Breast epithelium (tissue), 4 donors: ENCODE measurements at regions not wholly inside any gene's neighbourhood (a gene's known extent, or its start where the extent isn't known, plus 50 kb on each side); places are given as distances from the start of the nearest gene placed in this dataset.

Experiments used
- DNase-seq, 2 donors: peaks; one replicate each; pipeline ENCODE4 v3.0.0-alpha.2; 2019; ENCODE audit warnings: low spot score in 2 of 2
- H3K27ac ChIP-seq, 2 donors: fragments of 200-600 bp; sonication (generic) in 1 of 2; one replicate each; pipeline ENCODE4 v1.5.1; 2016 to 2019; ENCODE audit warnings: mild to moderate bottlenecking in 1 of 2
- H3K27me3 ChIP-seq, 2 donors: fragments of 200-600 bp; sonication (generic) in 1 of 2; one replicate each; pipeline versions ENCODE4 v1.5.1 to v1.6.0; 2017 to 2019; ENCODE audit warnings: control low read depth in 1 of 2, mild to moderate bottlenecking in 1 of 2
- H3K36me3 ChIP-seq: fragments of 200-600 bp; one replicate; pipeline ENCODE4 v1.5.1; 2019
- H3K4me1 ChIP-seq, 2 donors: fragments of 200-600 bp; sonication (generic); one replicate each; pipeline ENCODE4 v1.5.1; 2016 to 2019; ENCODE audit warnings: control low read depth in 1 of 2
- H3K4me3 ChIP-seq, 3 donors: fragments of 200-600 bp; sonication (generic); 1 replicate in 2 of 3; 2 replicates in 1 of 3; pipeline ENCODE4 v1.5.1; 2016 to 2019; ENCODE audit warnings: mild to moderate bottlenecking in 3 of 3, moderate library complexity in 2 of 3
- H3K9me3 ChIP-seq, 2 donors: fragments of 200-600 bp; sonication (generic) in 1 of 2; one replicate each; pipeline ENCODE4 v1.5.1; 2016 to 2019; ENCODE audit warnings: control low read depth in 1 of 2
- CTCF ChIP-seq, 3 donors: fragments of 450-650 bp; IDR thresholded peaks; one replicate each; pipeline ENCODE4 v1.5.1; 2016 to 2017; ENCODE audit warnings: antibody characterized with exemption in 3 of 3, mild to moderate bottlenecking in 3 of 3, moderate library complexity in 3 of 3
- POLR2A ChIP-seq: fragments of 450-650 bp; IDR thresholded peaks from one replicate; pipeline ENCODE4 v1.6.1; 2016; ENCODE audit warnings: antibody characterized with exemption, mild to moderate bottlenecking, moderate library complexity
- POLR2AphosphoS5 ChIP-seq, 3 donors: sonication (generic); formaldehyde crosslinking; IDR thresholded peaks; one replicate each; pipeline ENCODE4 v1.6.1; 2017; ENCODE audit warnings: antibody characterized with exemption in 3 of 3
- intact Hi-C: fragments of 100-400 bp; cut with DNase I; formaldehyde crosslinking; loops from one replicate; pipeline ENCODE4 v1.15.1; 2023; ENCODE audit warnings: low total_unique reads

- no peaks in the 10 kb centered on the region for H3K9me3 ChIP-seq
- no peak for DNase-seq
- no peak overlapping the region for H3K27ac ChIP-seq
- H3K27me3 ChIP-seq = no peaks in the 10 kb centered on the region
- intact Hi-C loops = no loop called here
- no peaks in the 10 kb centered on the region for H3K4me1 ChIP-seq
- no peaks in the 10 kb centered on the region for H3K36me3 ChIP-seq
- TF ChIP-seq POLR2AphosphoS5 (IDR thresholded peaks at IDR 0.05) (no peak), CTCF (IDR thresholded peaks at IDR 0.05) (no peak)
- no peak overlapping the region for H3K4me3 ChIP-seq
Measured at GRCh38 chr4:162322054-162322453, 158.3 kb upstream of the FSTL5 start.

- Histone ChIP-seq H3K36me3 (no peaks in the 10 kb centered on the region), H3K9me3 (peaks cover 0 to 4% of the 10 kb centered on the region in 2 donors), H3K4me1 (no peaks in the 10 kb centered on the region), H3K27me3 (no peaks in the 10 kb centered on the region), H3K27ac (no peak overlapping the region), H3K4me3 (no peak overlapping the region)
- intact Hi-C loops = no loop called here
- TF ChIP-seq POLR2A (no peak), POLR2AphosphoS5 (IDR thresholded peaks at IDR 0.05) (no peak), CTCF (IDR thresholded peaks at IDR 0.05) (no peak)
- DNase-seq = no peak
Measured at GRCh38 chr4:162285753-162286152, 122.0 kb upstream of the FSTL5 start.

- H3K36me3 ChIP-seq = no peaks in the 10 kb centered on the region
- intact Hi-C loops = no loop called here
- DNase-seq = no peak
- no peak for TF ChIP-seq POLR2A
- no peak for TF ChIP-seq POLR2AphosphoS5 (IDR thresholded peaks at IDR 0.05)
- no peak for TF ChIP-seq CTCF (IDR thresholded peaks at IDR 0.05)
- no peak overlapping the region for H3K4me3 ChIP-seq
- H3K4me1 ChIP-seq = no peaks in the 10 kb centered on the region
- H3K27me3 ChIP-seq = no peaks in the 10 kb centered on the region
- H3K27ac ChIP-seq = no peak overlapping the region
- peaks cover 0 to 2% of the 10 kb centered on the region in 2 donors for H3K9me3 ChIP-seq
Measured at GRCh38 chr4:162282684-162283083, 118.9 kb upstream of the FSTL5 start.

- intact Hi-C loops = no loop called here
- Histone ChIP-seq H3K27me3 (no peaks in the 10 kb centered on the region), H3K27ac (peak overlapping the region in 1 of 2 donors; percentile 48), H3K4me3 (no peak overlapping the region), H3K9me3 (no peaks in the 10 kb centered on the region), H3K4me1 (no peaks in the 10 kb centered on the region), H3K36me3 (no peaks in the 10 kb centered on the region)
- TF ChIP-seq POLR2A = no peak
- no peak for TF ChIP-seq POLR2AphosphoS5 (IDR thresholded peaks at IDR 0.05)
- no peak for TF ChIP-seq CTCF (IDR thresholded peaks at IDR 0.05)
- peak in 1 of 2 donors; percentile 43 for DNase-seq
Measured at GRCh38 chr4:162274354-162274753, 110.6 kb upstream of the FSTL5 start.

- no peaks in the 10 kb centered on the region for H3K9me3 ChIP-seq
- no peak overlapping the region for H3K27ac ChIP-seq
- DNase-seq = no peak
- no peaks in the 10 kb centered on the region for H3K4me1 ChIP-seq
- no peak overlapping the region for H3K4me3 ChIP-seq
- intact Hi-C loops = no loop called here
- TF ChIP-seq POLR2A (no peak), CTCF (IDR thresholded peaks at IDR 0.05) (no peak), POLR2AphosphoS5 (IDR thresholded peaks at IDR 0.05) (no peak)
- H3K36me3 ChIP-seq = no peaks in the 10 kb centered on the region
- H3K27me3 ChIP-seq = no peaks in the 10 kb centered on the region
Measured at GRCh38 chr4:162272215-162272614, 108.4 kb upstream of the FSTL5 start.
